ENCODE measurements at regions not wholly inside any gene's neighbourhood (a gene's known extent, or its start where the extent isn't known, plus 50 kb on each side); places are given as distances from the start of the nearest gene placed in this dataset.

GRCh38 chrX:69088171-69088938, 76.9 kb downstream of the PJA1 start:
- DNase-seq (ENCODE audit: low spot score): no peak
- intact Hi-C loops (cut with DNase I): no loop called here

- intact Hi-C loops (cut with DNase I): no loop called here
- no peak for DNase-seq (ENCODE audit: low spot score)
Observed at GRCh38 chrX:69085826-69086225, 79.4 kb downstream of the PJA1 start.

GRCh38 chrX:69085151-69085550, 80.1 kb downstream of the PJA1 start:
- intact Hi-C loops (cut with DNase I): no loop called here
- no peak for DNase-seq (ENCODE audit: low spot score)

- no peak for DNase-seq (ENCODE audit: low spot score)
- intact Hi-C loops (cut with DNase I): loop anchor here in 1 of 2 donors (5.0 kb wide), 1 partner anchor 1256 kb away; no protein-coding TSS in a partner anchor
Observed at GRCh38 chrX:69083801-69084200, 81.5 kb downstream of the PJA1 start.

GRCh38 chrX:69083361-69083760, 81.9 kb downstream of the PJA1 start:
- intact Hi-C loops (cut with DNase I): loop anchor here in 1 of 2 donors (5.0 kb wide), 1 partner anchor 1256 kb away; no protein-coding TSS in a partner anchor
- peak; percentile 66 for DNase-seq (ENCODE audit: low spot score)

- no peak for DNase-seq (ENCODE audit: low spot score)
- intact Hi-C loops (cut with DNase I): loop anchor here in 1 of 2 donors (5.0 kb wide), 1 partner anchor 1255 kb away; no protein-coding TSS in a partner anchor
Observed at GRCh38 chrX:69082753-69083150, 82.5 kb downstream of the PJA1 start.

GRCh38 chrX:69082055-69082752, 83.0 kb downstream of the PJA1 start:
- intact Hi-C loops (cut with DNase I): loop anchor here in 1 of 2 donors (5.0 kb wide), 1 partner anchor 1255 kb away; no protein-coding TSS in a partner anchor
- peak; percentile 74 for DNase-seq (ENCODE audit: low spot score)

GRCh38 chrX:69080855-69081465, 84.3 kb downstream of the PJA1 start:
- peak; percentile 67 for DNase-seq (ENCODE audit: low spot score)
- intact Hi-C loops (cut with DNase I): loop anchor here in 1 of 2 donors (5.0 kb wide), 1 partner anchor 1254 kb away; no protein-coding TSS in a partner anchor

GRCh38 chrX:69079268-69079667, 86.0 kb downstream of the PJA1 start:
- no peak for DNase-seq (ENCODE audit: low spot score)
- intact Hi-C loops (cut with DNase I): no loop called here

GRCh38 chrX:69077895-69078455, 87.3 kb downstream of the PJA1 start:
- DNase-seq (ENCODE audit: low spot score): peak; percentile 34
- intact Hi-C loops (cut with DNase I): no loop called here

GRCh38 chrX:69076088-69076487, 89.2 kb downstream of the PJA1 start:
- intact Hi-C loops (cut with DNase I): no loop called here
- peak; percentile 14 for DNase-seq (ENCODE audit: low spot score)

GRCh38 chrX:69074726-69075125, 90.5 kb downstream of the PJA1 start:
- DNase-seq (ENCODE audit: low spot score): peak; percentile 61
- intact Hi-C loops (cut with DNase I): no loop called here

GRCh38 chrX:69073721-69074120, 91.5 kb downstream of the PJA1 start:
- peak; percentile 68 for DNase-seq (ENCODE audit: low spot score)
- intact Hi-C loops (cut with DNase I): no loop called here

GRCh38 chrX:69073241-69073640, 92.0 kb downstream of the PJA1 start:
- peak; percentile 49 for DNase-seq (ENCODE audit: low spot score)
- intact Hi-C loops (cut with DNase I): no loop called here

- DNase-seq (ENCODE audit: low spot score): peak; percentile 13
- intact Hi-C loops (cut with DNase I): no loop called here
Observed at GRCh38 chrX:69072486-69073006, 92.7 kb downstream of the PJA1 start.

GRCh38 chrX:69070949-69071650, 94.2 kb downstream of the PJA1 start:
- intact Hi-C loops (cut with DNase I): no loop called here
- DNase-seq (ENCODE audit: low spot score): peak; percentile 89

GRCh38 chrX:69069876-69070275, 95.4 kb downstream of the PJA1 start:
- intact Hi-C loops (cut with DNase I): no loop called here
- DNase-seq (ENCODE audit: low spot score): peak; percentile 20

GRCh38 chrX:69069086-69069445, 96.2 kb downstream of the PJA1 start:
- DNase-seq (ENCODE audit: low spot score): peak; percentile 17
- intact Hi-C loops (cut with DNase I): no loop called here

All from posterior vena cava (tissue), 2 donors.